ENCODE measurements at regions not wholly inside any gene's neighbourhood (a gene's known extent, or its start where the extent isn't known, plus 50 kb on each side); places are given as distances from the start of the nearest gene placed in this dataset.

DNA sequence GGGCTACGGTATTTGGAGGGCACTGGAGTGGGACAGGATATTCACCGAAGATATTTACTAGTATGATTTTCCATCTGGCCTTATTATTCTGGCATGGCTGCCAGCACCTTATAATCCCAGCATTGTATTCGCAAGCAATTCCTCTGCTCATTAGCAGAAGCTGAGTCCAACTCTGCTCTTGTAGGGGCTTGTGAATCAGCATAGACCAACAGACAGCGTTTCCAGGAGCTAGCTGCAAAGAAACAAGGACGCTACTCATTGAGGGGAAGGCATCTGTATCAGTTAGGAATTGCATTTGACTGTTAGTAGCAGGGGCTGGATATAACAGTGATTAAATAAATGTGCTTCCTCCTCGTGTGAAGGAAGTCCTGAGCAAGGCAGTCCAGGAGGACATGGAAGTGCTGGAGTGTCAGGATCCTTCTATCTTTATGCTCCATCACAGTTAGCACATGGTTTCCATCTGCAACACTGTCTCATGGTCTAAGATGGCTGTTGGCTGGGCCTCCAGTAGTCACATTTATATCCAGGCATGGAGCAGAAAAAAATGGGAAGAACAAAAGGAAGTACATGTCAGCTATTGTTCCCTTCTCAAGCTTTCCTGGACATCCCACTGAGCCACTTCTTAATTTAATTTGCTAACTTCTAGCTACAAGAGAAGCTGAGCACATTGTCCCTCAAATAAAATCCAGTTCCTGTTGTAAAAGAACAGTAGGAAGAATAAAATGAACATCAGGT is 214.1 kb downstream of the C1D start:
- TF ChIP-seq, protein P1, sequence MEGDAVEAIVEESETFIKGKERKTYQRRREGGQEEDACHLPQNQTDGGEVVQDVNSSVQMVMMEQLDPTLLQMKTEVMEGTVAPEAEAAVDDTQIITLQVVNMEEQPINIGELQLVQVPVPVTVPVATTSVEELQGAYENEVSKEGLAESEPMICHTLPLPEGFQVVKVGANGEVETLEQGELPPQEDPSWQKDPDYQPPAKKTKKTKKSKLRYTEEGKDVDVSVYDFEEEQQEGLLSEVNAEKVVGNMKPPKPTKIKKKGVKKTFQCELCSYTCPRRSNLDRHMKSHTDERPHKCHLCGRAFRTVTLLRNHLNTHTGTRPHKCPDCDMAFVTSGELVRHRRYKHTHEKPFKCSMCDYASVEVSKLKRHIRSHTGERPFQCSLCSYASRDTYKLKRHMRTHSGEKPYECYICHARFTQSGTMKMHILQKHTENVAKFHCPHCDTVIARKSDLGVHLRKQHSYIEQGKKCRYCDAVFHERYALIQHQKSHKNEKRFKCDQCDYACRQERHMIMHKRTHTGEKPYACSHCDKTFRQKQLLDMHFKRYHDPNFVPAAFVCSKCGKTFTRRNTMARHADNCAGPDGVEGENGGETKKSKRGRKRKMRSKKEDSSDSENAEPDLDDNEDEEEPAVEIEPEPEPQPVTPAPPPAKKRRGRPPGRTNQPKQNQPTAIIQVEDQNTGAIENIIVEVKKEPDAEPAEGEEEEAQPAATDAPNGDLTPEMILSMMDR (IDR thresholded peaks at IDR 0.05; ENCODE audit: poor library complexity, severe bottlenecking), result no peak
- TF ChIP-seq TAF1 (IDR thresholded peaks at IDR 0.05; ENCODE audit: low read depth) (no peak), EZH2 (IDR thresholded peaks at IDR 0.05; ENCODE audit: borderline replicate concordance, insufficient read depth, low read length, poor library complexity, severe bottlenecking) (no peak), POLR2AphosphoS5 (IDR thresholded peaks at IDR 0.05) (no peak)
- TF ChIP-seq, protein P2, sequence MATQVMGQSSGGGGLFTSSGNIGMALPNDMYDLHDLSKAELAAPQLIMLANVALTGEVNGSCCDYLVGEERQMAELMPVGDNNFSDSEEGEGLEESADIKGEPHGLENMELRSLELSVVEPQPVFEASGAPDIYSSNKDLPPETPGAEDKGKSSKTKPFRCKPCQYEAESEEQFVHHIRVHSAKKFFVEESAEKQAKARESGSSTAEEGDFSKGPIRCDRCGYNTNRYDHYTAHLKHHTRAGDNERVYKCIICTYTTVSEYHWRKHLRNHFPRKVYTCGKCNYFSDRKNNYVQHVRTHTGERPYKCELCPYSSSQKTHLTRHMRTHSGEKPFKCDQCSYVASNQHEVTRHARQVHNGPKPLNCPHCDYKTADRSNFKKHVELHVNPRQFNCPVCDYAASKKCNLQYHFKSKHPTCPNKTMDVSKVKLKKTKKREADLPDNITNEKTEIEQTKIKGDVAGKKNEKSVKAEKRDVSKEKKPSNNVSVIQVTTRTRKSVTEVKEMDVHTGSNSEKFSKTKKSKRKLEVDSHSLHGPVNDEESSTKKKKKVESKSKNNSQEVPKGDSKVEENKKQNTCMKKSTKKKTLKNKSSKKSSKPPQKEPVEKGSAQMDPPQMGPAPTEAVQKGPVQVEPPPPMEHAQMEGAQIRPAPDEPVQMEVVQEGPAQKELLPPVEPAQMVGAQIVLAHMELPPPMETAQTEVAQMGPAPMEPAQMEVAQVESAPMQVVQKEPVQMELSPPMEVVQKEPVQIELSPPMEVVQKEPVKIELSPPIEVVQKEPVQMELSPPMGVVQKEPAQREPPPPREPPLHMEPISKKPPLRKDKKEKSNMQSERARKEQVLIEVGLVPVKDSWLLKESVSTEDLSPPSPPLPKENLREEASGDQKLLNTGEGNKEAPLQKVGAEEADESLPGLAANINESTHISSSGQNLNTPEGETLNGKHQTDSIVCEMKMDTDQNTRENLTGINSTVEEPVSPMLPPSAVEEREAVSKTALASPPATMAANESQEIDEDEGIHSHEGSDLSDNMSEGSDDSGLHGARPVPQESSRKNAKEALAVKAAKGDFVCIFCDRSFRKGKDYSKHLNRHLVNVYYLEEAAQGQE (IDR thresholded peaks at IDR 0.05; ENCODE audit: borderline replicate concordance), result no peak

All from neural cell (in vitro differentiated cells).